Stimulated activated CD8-positive, alpha-beta memory T cell treated with anti-CD3 and anti-CD28 coated beads, Interleukin-7, amount 100 ng/mL, for 48 hours (primary cell): ENCODE measurements at regions not wholly inside any gene's neighbourhood (a gene's known extent, or its start where the extent isn't known, plus 50 kb on each side); places are given as distances from the start of the nearest gene placed in this dataset.
A peak's percentile ranks its signal among the peaks of the same experiment; 100 is the strongest.

Source experiments
- DNase-seq, 2 donors: peaks; one replicate each; pipeline ENCODE4 v3.0.0-alpha.2; 2020; ENCODE audit warnings: low read depth in 1 of 2; ENCODE audit errors: extremely low read depth in 1 of 2

DNA sequence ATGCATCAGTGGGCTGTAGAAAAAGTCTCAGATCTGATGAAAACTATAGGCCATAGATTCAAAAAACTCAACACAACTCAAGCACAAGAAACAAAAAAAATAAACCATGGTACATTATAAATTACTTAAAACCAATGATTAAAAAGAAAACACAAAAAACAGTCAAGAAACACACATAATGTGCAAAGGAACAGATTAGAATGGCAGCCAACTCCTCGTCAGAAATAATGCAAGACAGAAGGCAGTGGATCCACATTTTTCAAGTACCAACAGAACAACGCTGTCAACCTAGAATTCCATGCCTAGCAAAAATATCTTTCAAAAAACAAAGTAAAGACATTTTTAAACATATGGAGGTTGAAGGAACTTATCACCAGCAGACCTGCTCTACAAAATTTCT is 69.7 kb downstream of the PSMB1 start:
- DNase-seq = no peak

DNA sequence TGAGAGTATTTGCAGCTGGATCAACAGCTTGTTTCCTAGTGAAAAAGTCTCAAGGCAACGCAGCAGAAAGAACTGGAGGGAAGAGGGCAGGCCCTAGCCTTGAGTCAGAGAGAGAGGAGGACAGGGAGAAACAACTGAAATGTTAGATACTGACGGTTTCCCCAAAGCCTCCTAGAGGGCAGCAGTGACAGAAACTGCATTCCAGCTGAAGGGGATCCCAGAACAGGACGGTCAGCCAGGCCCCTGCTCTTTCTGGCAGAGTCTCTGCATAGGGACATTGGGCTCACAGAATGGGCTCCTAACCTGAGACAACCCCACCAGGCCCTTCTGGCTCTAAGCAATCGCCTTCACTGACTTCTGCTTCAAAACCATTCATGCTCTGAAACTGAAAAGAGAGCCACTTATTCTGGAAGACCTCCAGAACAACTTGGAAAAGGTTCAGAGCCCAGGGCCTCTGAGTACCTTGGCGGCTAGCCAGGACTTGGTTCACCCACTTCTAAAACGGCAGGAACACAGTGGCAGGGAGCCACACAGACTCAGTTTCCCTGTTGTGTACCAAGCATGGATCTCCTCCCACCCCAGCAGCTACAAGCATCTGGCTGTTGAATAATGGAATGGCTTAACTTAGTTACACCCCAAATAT is 72.9 kb downstream of the PSMB1 start:
- no peak for DNase-seq

DNA sequence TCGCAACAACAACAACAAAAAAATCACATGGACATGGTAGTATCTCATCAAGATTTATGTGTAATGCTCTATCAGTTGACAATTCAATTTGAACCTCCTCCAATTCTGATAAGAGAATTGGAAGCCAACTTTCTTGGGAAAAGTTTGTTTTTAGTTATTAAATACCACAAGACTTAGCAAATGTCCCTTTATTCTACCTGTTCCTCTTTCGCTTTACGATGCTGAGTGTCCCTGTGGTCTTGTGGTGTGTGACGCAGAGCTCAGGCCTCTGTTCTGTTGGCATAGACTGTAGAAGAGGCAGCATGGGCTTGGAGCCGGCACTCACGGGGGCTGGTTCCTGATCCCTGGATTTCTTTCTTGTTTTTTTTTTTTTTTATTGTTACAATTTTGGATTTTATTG is 76.7 kb downstream of the PSMB1 start:
- DNase-seq = no peak

DNA sequence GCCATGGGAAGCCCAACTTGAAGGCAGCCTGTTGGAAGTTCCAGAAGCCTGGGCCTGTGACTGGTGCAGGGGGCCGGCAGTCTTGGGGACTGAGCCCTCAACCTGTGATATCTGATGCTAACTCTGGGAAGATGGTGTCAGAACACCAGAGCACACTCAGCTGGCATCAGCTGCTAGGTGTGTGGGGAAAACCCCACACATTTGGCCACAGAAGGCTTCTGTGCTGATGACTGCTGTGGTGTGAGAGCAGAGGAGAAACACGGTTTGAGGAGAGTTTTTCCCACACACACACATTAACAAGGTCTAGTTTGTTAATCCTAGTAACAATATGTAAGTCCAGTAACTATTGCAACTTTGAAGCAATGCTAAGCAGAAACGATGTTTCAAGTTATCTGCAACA is 78.0 kb downstream of the PSMB1 start:
- no peak for DNase-seq

DNA sequence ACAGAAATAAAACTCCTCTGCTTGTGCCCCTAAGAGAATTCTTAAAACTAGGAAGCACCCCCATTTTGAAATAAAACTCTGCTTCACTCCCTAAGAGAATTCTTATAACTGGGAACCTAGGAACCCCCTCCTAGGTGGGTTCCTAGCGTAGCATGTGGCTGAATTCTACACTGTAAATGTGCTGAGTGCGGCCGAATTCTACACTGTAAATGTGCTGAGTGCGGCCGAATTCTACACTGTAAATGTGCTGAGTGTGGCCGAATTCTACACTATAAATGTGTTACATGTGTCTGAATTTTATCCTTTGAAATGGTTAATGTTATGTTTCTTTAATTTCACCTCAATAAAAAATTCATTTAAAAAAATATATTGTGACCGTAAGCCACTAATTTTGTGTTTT is 79.3 kb downstream of the PSMB1 start:
- DNase-seq = no peak

DNA sequence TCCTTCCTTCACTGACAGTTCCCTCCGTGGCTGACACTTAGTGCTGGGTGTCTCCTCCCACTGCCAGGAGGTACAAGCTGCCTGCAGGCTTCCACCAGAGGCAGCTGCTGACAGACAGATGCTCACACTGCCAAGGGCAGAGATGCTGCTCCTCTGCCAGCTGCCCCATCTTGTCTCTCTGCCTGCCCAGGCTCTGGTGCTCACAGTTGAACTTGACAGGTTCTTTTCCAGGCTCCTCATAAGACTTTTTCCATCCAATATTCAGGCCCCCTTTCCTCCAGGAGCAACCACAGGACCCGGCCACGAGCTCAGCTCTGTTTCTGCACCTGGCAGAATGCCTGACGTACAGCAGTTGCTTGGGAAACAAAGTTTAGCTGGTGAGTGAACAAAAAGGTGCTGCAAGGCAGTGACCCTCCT is 79.8 kb downstream of the PSMB1 start:
- DNase-seq = no peak

DNA sequence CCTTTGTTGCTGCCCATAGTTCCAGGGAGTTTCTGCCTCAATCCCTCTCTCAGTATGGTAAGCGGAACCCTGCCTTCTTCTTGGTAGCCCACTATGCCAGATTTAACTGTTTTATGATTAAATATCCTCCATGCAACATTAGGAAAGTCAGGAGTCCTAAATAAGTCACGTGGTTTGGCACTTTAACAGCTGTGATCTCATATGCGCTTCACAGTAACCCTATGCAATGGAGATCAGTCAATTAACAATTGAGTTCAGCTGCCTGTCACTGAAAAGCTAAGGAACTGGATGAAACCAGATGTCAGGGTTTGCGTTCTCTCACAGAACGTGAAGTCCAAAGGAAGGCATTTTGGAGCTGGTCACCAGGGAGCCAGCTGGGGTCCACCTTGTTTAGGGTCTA is 81.6 kb downstream of the PSMB1 start:
- no peak for DNase-seq

DNA sequence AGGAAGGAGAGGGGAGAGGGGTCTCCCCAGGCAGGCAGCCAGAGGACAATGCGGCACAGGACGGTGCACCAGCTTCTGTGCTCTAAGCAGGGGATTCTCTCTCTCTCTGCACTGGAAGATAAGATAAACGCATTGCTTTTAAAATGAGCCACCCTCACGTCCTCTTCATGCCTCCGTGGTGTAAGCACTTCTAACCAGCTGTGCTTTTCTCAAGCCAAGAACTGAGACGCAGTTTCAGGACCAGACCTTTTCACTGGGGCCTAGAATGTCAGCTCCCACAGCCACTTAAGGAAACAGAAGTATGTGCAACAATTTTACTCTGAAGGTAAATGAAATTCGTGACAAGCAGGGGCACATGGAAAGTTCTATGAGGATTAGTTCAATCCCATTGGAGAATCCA is 82.4 kb downstream of the PSMB1 start:
- DNase-seq = no peak

DNA sequence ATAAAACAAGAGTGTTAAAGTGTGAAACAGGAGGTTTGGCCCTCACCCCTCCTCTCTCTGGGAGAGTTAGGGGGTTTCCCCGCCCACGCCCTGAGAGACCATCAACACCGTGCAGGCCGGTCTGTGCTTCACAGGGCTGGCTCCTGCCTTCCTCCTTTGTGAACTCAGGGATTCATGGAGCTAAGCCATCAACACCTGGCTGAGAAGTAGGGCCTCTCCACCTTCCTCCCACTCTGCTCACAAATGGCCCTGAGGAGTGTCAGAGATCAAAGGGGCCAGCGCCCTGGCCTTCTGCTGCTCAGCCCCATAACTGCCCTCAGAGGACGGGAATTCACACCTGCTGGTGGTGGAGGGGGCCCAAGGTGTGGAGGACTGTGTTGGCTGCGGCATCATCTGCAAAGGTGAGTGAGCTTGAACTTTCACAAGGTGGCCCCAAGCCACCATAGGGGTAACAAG is 88.6 kb downstream of the PSMB1 start:
- no peak for DNase-seq

DNA sequence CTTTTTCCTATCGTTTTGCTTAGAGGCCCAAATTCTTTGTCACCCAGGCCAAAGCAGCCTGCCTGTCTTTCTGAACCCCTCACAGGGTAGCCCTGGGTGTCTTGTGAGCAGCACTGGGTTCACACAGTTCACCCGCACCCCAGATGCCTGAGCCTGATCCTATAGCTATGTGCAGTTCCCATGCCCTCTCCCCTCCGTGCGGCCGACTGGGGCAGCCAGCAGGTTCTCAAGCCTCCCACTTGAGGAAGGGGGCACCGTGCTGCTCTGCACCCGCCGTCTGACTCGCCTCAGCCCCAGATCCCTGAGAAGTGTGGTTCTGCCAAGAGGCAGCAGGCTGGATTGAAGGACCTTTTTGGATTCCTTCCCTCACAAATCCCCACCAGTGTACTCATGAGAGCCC is 89.0 kb downstream of the PSMB1 start:
- no peak for DNase-seq

DNA sequence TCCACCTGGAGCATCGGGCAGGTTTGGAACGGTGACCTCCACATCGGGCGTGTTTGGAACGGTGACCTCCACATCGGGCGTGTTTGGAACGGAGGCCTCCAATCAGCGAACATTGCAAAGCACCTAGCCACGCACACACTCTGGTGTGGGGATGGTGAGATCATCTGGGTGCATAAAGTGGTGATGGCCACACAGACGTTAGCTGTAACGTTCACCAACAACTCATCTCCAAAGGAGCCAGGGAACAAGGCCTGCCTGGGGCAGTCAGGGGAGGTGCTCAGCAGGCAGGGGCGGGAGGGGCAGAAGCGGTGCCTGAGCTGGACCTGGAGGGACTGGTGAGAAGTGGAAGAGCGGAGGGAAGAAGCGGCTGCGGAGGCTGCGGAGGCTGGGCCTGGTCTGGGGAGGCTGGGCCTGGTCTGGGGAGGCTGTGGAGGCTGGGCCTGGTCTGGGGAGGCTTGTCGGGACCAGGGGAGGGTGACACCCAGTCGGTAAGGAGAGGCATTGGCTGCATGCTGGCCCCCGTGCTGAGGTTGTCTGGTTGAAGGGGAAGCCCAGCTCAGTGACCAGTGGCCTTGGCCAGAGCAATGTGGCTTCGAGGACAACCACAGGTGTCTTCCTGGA is 89.9 kb downstream of the PSMB1 start:
- no peak for DNase-seq

DNA sequence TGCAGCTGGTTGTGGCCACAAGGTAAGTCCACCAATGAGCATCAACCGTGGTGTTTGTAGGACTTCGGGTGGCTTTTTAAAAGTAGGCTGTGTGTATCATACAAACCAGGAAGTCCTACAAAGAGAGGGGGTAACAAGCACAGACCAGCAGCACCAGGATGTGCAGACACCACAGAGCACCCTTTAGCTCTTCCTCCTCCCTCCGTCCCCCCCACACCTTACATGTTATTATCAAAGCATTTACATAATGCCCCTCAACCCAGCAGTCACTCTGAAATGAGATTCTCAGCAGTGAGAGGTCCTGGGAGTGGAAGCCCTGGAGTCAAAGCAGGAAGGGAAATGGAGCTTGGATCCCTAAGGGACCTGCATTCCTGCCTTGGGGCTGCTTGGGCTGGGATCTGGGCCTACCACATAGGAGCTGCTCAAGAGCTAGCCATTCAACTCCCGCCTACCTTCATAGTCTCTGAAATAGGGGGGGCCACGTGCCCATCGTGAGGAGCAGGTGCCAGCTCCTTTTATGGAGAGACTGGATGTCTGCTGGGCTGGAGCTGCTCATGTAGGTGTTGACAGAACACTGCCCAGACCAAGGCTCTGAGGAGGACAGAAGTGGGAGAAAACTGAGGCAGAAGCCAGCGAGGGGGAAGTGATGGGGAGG is 90.6 kb downstream of the PSMB1 start:
- no peak for DNase-seq

DNA sequence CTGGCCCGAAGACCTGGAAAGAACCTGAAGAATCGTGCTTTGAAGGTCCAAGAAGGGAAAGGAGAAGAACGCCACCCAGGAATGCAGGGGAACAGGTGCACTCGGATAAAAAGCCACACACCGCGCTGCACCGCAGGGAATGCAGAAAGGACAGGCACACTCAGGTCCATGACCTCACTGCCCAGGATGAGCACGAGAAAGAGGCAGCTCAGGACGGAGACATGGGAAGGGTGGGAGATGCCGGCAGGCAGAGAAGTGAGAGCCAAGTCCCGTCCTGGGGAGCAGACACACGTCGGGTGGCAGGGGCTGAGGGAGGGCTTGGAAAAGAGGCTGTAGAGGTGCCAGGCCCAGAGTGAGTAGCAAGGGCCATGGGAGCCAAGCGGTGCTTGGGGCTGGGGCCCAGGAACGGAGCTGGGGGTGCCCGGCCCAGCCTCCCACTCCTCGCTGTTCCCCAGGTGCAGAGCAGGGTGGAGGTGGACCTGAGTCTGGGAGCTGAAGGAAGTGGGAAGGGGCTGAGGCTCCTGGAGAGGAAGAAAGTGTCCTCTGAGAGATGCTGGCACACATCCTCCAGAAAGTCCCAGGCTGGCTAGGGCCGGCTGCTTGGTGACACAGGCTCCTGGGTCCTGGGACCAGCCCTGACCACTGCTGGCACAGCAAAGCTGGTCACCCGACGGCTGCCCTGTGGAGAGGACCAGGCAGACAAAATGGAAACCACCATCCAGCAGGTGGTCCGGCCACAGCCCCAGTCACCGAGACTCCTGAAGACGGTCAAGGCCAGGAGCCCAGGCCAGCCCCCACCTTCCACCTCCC is 91.3 kb downstream of the PSMB1 start:
- DNase-seq = no peak

DNA sequence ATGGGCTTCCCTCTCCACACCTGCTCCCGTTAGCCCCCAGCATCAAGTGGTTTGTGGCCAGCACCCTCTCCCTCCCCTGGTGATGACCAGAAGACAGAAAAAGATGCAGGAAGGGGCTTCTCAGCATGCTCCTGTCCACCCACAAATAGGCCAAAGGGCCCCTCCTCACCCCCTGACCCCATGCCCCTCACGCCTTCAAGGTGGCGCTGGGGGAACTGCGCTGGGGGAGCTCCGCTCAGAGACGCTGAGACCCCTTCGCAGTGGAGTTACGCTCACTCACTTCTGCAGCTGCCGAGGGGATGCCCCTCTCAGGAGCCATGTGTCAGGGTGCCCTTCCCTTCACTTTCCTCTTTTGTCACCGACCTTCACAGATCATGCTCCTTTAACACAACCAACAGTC is 92.0 kb downstream of the PSMB1 start:
- no peak for DNase-seq

DNA sequence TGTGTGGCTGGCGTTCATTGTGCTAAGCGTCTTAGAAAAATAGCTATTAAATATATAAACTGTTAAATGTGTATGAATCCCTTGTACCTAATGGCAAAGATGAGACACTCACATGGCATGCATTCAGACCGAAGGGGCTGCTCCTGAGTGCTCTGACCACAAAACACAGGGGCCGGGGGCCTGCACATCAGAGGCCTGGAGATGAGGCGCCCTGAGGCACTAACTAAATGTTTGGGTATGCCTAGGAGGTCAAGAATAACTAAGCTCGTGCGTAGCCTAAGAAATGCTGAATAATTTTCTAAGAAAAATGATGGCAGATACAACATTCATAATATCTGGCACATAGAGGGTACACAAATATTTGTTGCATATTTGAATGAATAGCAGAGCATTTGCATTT is 92.5 kb downstream of the PSMB1 start:
- no peak for DNase-seq

DNA sequence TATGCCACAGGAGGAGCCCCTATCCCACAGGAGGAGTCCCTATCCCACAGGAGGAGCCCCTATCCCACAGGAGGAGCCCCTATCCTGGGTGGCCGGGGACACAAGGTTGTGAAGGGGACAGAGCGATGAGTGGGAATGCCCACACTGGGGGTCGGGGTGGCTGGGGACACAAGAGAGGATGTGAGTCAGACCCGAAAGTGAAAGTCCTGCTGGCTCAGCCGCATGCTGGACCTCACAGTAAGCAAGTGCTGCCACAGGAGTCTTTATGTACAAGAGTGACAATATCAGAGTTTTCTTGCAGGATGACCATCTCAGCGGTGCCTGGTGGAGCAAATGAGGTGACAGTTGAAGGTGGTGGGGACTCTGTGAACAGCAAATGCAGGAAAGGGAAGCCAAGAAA is 93.7 kb downstream of the PSMB1 start:
- DNase-seq = peak in 1 of 2 donors; percentile 27

DNA sequence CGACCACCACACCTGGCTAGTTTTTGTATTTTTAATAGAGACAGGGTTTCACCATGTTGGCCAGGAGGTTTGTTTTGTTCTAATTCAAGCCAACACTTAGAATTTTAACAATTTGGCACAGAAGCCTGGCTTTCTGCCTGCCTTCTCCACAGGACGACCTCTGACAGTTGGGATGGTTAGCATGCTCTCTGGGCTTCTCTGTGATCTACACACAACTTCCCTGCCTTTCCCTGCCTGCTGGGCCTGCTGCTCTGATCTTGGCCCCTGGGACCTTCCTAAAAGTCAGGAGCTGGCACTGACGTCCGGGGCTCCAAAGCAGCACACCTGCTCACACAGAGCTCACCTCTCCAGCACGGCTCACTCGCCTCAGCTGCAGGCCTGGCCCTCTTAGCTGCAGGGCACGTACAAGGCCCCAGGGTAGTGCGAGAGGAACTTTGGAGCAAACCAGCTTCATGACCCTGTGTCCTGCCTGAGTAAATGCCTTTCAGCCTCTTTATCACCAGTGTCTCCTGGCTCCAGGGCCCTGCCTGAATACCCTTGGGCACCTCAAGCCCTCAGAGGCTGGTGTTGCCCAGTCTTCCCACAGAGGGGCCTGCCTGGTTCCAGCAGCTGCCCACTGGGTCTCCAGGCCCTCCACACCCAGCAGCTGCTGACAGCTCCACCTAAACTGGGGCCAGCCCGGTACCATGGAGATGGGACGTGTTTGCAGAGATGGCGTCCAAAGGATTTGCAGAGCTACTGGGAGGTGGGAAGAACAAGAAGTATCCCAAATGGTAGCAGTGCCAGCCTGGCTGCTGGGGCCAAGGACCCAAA is 96.0 kb downstream of the PSMB1 start:
- DNase-seq = no peak
